Fibroblast of upper back skin (primary cell): ENCODE measurements at regions not wholly inside any gene's neighbourhood (a gene's known extent, or its start where the extent isn't known, plus 50 kb on each side); places are given as distances from the start of the nearest gene placed in this dataset.

ENCODE experiments used
- DNase-seq: peaks from one replicate; pipeline ENCODE4 v3.0.0-alpha.2; 2013

GRCh38 chr19:29263305-29264135 is 50.6 kb upstream of the UQCRFS1 start:
- DNase-seq, result peak; percentile 30

- no peak for DNase-seq
Observed at GRCh38 chr19:29264897-29265296, 51.9 kb upstream of the UQCRFS1 start.

GRCh38 chr19:29265436-29265835 is 52.5 kb upstream of the UQCRFS1 start:
- no peak for DNase-seq

- DNase-seq, result no peak
Observed at GRCh38 chr19:29266001-29266400, 53.0 kb upstream of the UQCRFS1 start.

GRCh38 chr19:29266603-29267002 is 53.7 kb upstream of the UQCRFS1 start:
- DNase-seq, result no peak

GRCh38 chr19:29267701-29268100 is 54.8 kb upstream of the UQCRFS1 start:
- DNase-seq, result no peak

- DNase-seq, result no peak
Observed at GRCh38 chr19:29268103-29268502, 55.2 kb upstream of the UQCRFS1 start.

- no peak for DNase-seq
Observed at GRCh38 chr19:29268721-29269393, 55.9 kb upstream of the UQCRFS1 start.

- no peak for DNase-seq
Observed at GRCh38 chr19:29269641-29270040, 56.7 kb upstream of the UQCRFS1 start.

GRCh38 chr19:29271341-29271740 is 58.4 kb upstream of the UQCRFS1 start:
- no peak for DNase-seq

GRCh38 chr19:29271911-29272310 is 59.0 kb upstream of the UQCRFS1 start:
- DNase-seq, result no peak

GRCh38 chr19:29273000-29273640 is 60.2 kb upstream of the UQCRFS1 start:
- no peak for DNase-seq

GRCh38 chr19:29275266-29275665 is 62.3 kb upstream of the UQCRFS1 start:
- DNase-seq, result no peak

- DNase-seq, result no peak
Observed at GRCh38 chr19:29277102-29277501, 64.2 kb upstream of the UQCRFS1 start.

- no peak for DNase-seq
Observed at GRCh38 chr19:29278716-29279115, 65.8 kb upstream of the UQCRFS1 start.

GRCh38 chr19:29283366-29283765 is 70.4 kb upstream of the UQCRFS1 start:
- DNase-seq, result no peak

- peak; percentile 1 for DNase-seq
Observed at GRCh38 chr19:29285187-29285687, 72.3 kb upstream of the UQCRFS1 start.

GRCh38 chr19:29285878-29286277 is 72.9 kb upstream of the UQCRFS1 start:
- DNase-seq, result peak; percentile 2

GRCh38 chr19:29287061-29287460 is 74.1 kb upstream of the UQCRFS1 start:
- DNase-seq, result no peak

GRCh38 chr19:29288256-29288655 is 75.3 kb upstream of the UQCRFS1 start:
- DNase-seq, result no peak

- DNase-seq, result no peak
Observed at GRCh38 chr19:29289020-29289419, 76.1 kb upstream of the UQCRFS1 start.

GRCh38 chr19:29290853-29291252 is 77.9 kb upstream of the UQCRFS1 start:
- no peak for DNase-seq

GRCh38 chr19:29292153-29292552 is 79.2 kb upstream of the UQCRFS1 start:
- no peak for DNase-seq

GRCh38 chr19:29292562-29292961 is 79.6 kb upstream of the UQCRFS1 start:
- no peak for DNase-seq
